PC-9 (cell line): ENCODE measurements at regions not wholly inside any gene's neighbourhood (a gene's known extent, or its start where the extent isn't known, plus 50 kb on each side); places are given as distances from the start of the nearest gene placed in this dataset.

Source experiments
- BruUV-seq: library from RNA; stranded (reverse); fragments of 400-500 nt; replicated peaks from 2 replicates; lab custom pipeline; 2021; lab: Mats Ljungman, UMichigan
- CTCF ChIA-PET: fragments of 300-600 bp; sonication (Branson Sonifier 250); formaldehyde crosslinking; loops from one replicate; lab custom pipeline; 2022; ENCODE audit warnings: antibody characterized with exemption; lab: Charles Lee
- POLR2A ChIA-PET: fragments of 300-600 bp; sonication (Branson Sonifier 250); formaldehyde crosslinking; loops from one replicate; lab custom pipeline; 2022; ENCODE audit warnings: antibody characterized with exemption; ENCODE audit not compliant: unreplicated experiment; lab: Charles Lee
- DNase-seq, 2 experiments: peaks; one replicate each; pipeline versions ENCODE4 v3.0.0 to v3.0.0-alpha.2; 2015 to 2022; ENCODE audit warnings: mixed read lengths in 1 of 2
- H2AFZ ChIP-seq: fragments of 200-600 bp; sonication (generic); 2 replicates; pipeline ENCODE4 v1.8.1; 2017; ENCODE audit warnings: antibody characterized with exemption
- H3F3A ChIP-seq: fragments of 200-600 bp; sonication (generic); 2 replicates; pipeline ENCODE4 v1.8.1; 2017; ENCODE audit warnings: antibody characterized with exemption, mild to moderate bottlenecking, low read depth; ENCODE audit not compliant: insufficient read depth
- H3K27ac ChIP-seq: fragments of 200-600 bp; sonication (generic); 2 replicates; pipeline ENCODE4 v1.6.1; 2016; ENCODE audit warnings: mixed run types
- H3K27me3 ChIP-seq: fragments of 200-600 bp; sonication (generic); 2 replicates; pipeline ENCODE4 v1.6.1; 2016; ENCODE audit warnings: low read depth, mixed run types; ENCODE audit not compliant: insufficient read depth
- H3K36me3 ChIP-seq: fragments of 200-600 bp; sonication (generic); 2 replicates; pipeline ENCODE4 v1.6.1; 2016; ENCODE audit warnings: low read depth, mixed run types
- H3K4me1 ChIP-seq: fragments of 200-600 bp; sonication (generic); replicated peaks from 2 replicates; pipeline ENCODE4 v1.6.1; 2016; ENCODE audit warnings: mixed run types; ENCODE audit not compliant: insufficient read depth
- H3K4me2 ChIP-seq: fragments of 200-600 bp; sonication (generic); 2 replicates; pipeline ENCODE4 v1.6.1; 2017; ENCODE audit warnings: mixed run types
- H3K4me3 ChIP-seq: fragments of 200-600 bp; sonication (generic); 2 replicates; pipeline ENCODE4 v1.6.1; 2016; ENCODE audit warnings: mixed run types
- H3K79me2 ChIP-seq: fragments of 200-600 bp; sonication (generic); 2 replicates; pipeline ENCODE4 v1.6.1; 2017; ENCODE audit warnings: low read depth, mixed run types
- H3K9me2 ChIP-seq: fragments of 200-600 bp; sonication (generic); 2 replicates; pipeline ENCODE4 v1.8.1; 2017; ENCODE audit warnings: mild to moderate bottlenecking; ENCODE audit not compliant: insufficient read depth
- H3K9me3 ChIP-seq: fragments of 200-600 bp; sonication (generic); 2 replicates; pipeline ENCODE4 v1.8.1; 2016; ENCODE audit warnings: low read depth; ENCODE audit not compliant: insufficient read depth
- H4K20me1 ChIP-seq: fragments of 200-600 bp; sonication (generic); 2 replicates; pipeline ENCODE4 v1.8.1; 2017; ENCODE audit not compliant: insufficient read depth
- CTCF ChIP-seq: fragments of 200-600 bp; sonication (generic); conservative IDR thresholded peaks from 2 replicates; pipeline ENCODE4 v1.6.1; 2017; ENCODE audit warnings: mixed run types, antibody characterized with exemption, mild to moderate bottlenecking, moderate library complexity
- EZH2 ChIP-seq: fragments of 200-600 bp; sonication (generic); IDR thresholded peaks from 2 replicates; pipeline ENCODE4 v1.8.0; 2017; ENCODE audit warnings: antibody characterized with exemption, low read depth
- intact Hi-C: fragments of 100-400 bp; cut with micrococcal nuclease; formaldehyde crosslinking; loops from one replicate; pipeline ENCODE4 v1.10.0; 2022; ENCODE audit not compliant: unreplicated experiment

- TF ChIP-seq EZH2 (no peak), CTCF (no peak)
- no peaks in the 10 kb centered on the region for H4K20me1 ChIP-seq
- no peak overlapping the region for H3K4me3 ChIP-seq
- H3K36me3 ChIP-seq, result no peaks in the 10 kb centered on the region
- no peak overlapping the region for H3K27ac ChIP-seq
- H3F3A ChIP-seq, result peaks cover 12% of the 10 kb centered on the region
- H3K9me3 ChIP-seq, result 0 out of 2 replicates have a peak, but pooled peaks cover 3% of the 10 kb centered on the region
- POLR2A ChIA-PET, result no interaction called here
- H3K9me2 ChIP-seq, result no peaks in the 10 kb centered on the region
- no peaks in the 10 kb centered on the region for H3K27me3 ChIP-seq
- no peak for DNase-seq
- H2AFZ ChIP-seq, result no peak overlapping the region; the same call in 1 of the 2 replicates
- H3K4me1 ChIP-seq, result peaks cover 8% of the 10 kb centered on the region
- CTCF ChIA-PET, result no interaction called here
- H3K79me2 ChIP-seq, result no peaks in the 10 kb centered on the region
- H3K4me2 ChIP-seq, result no peak overlapping the region
- BruUV-seq, result no TSS peak
- intact Hi-C loops, result no loop called here
Observed at GRCh38 chr6:137782166-137783039, 84.7 kb upstream of the TNFAIP3 start.

GRCh38 chr6:137783710-137784109 is 83.3 kb upstream of the TNFAIP3 start:
- no peak overlapping the region; the same call in 1 of the 2 replicates for H2AFZ ChIP-seq
- CTCF ChIA-PET, result no interaction called here
- no peak for DNase-seq

GRCh38 chr6:137784583-137784982 is 82.5 kb upstream of the TNFAIP3 start:
- Histone ChIP-seq H3K4me3 (no peak overlapping the region), H4K20me1 (no peaks in the 10 kb centered on the region), H3F3A (peaks cover 12% of the 10 kb centered on the region), H3K36me3 (no peaks in the 10 kb centered on the region), H3K9me3 (0 out of 2 replicates have a peak, but pooled peaks cover 5% of the 10 kb centered on the region), H3K4me1 (peaks cover 8% of the 10 kb centered on the region), H3K27me3 (no peaks in the 10 kb centered on the region), H3K27ac (no peak overlapping the region), H3K9me2 (no peaks in the 10 kb centered on the region), H3K79me2 (no peaks in the 10 kb centered on the region), H3K4me2 (no peak overlapping the region), H2AFZ (no peak overlapping the region)
- intact Hi-C loops, result no loop called here
- ChIA-PET CTCF (no interaction called here), POLR2A (no interaction called here)
- no TSS peak for BruUV-seq
- TF ChIP-seq EZH2 (no peak), CTCF (no peak)
- DNase-seq, result no peak

More at GRCh38 chr6:137783710-137784109, 83.3 kb upstream of the TNFAIP3 start:
- Histone ChIP-seq H4K20me1 (no peaks in the 10 kb centered on the region), H3K27me3 (no peaks in the 10 kb centered on the region), H3K79me2 (no peaks in the 10 kb centered on the region), H3K4me1 (peaks cover 8% of the 10 kb centered on the region), H3F3A (peaks cover 12% of the 10 kb centered on the region), H3K9me3 (0 out of 2 replicates have a peak, but pooled peaks cover 5% of the 10 kb centered on the region), H3K4me3 (no peak overlapping the region), H3K36me3 (no peaks in the 10 kb centered on the region), H3K9me2 (no peaks in the 10 kb centered on the region), H3K27ac (no peak overlapping the region), H3K4me2 (no peak overlapping the region)
- intact Hi-C loops, result no loop called here
- BruUV-seq, result no TSS peak
- TF ChIP-seq CTCF (no peak), EZH2 (no peak)
- POLR2A ChIA-PET, result interaction anchor here (0.6 kb wide), 1 partner anchor 150 kb away, joined by 4 read pairs; no protein-coding TSS in a partner anchor
